Vagina (tissue), 2 donors: ENCODE measurements at regions not wholly inside any gene's neighbourhood (a gene's known extent, or its start where the extent isn't known, plus 50 kb on each side); places are given as distances from the start of the nearest gene placed in this dataset.

Experiments used
- CTCF ChIP-seq, 3 experiments: fragments of 450-650 bp in 2 of 3; fragments of 200-600 bp in 1 of 3; sonication (generic) in 1 of 3; IDR thresholded peaks; one replicate each; pipeline ENCODE4 v1.5.1; 2017 to 2019; ENCODE audit warnings: antibody characterized with exemption in 3 of 3, mild to moderate bottlenecking in 2 of 3, moderate library complexity in 2 of 3
- POLR2A ChIP-seq, 2 donors: fragments of 450-650 bp; IDR thresholded peaks; one replicate each; pipeline ENCODE4 v1.6.1; 2017; ENCODE audit warnings: antibody characterized with exemption in 2 of 2, mild to moderate bottlenecking in 2 of 2, moderate library complexity in 2 of 2
- POLR2AphosphoS5 ChIP-seq, 2 donors: sonication (generic); formaldehyde crosslinking; IDR thresholded peaks; one replicate each; pipeline ENCODE4 v1.9.0; 2017; ENCODE audit warnings: antibody characterized with exemption in 2 of 2, mild to moderate bottlenecking in 2 of 2, low read depth in 1 of 2; ENCODE audit not compliant: insufficient read depth in 1 of 2

GRCh38 chr2:18171191-18172139 is 293.0 kb downstream of the KCNS3 start:
- no peak for TF ChIP-seq CTCF (IDR thresholded peaks at IDR 0.05)
- no peak for TF ChIP-seq POLR2A (IDR thresholded peaks at IDR 0.05)
- no peak for TF ChIP-seq POLR2AphosphoS5 (IDR thresholded peaks at IDR 0.05; ENCODE audit: insufficient read depth in 1 of 2, low read depth in 1 of 2)
